Body of pancreas (tissue), 4 donors: ENCODE measurements at regions not wholly inside any gene's neighbourhood (a gene's known extent, or its start where the extent isn't known, plus 50 kb on each side); places are given as distances from the start of the nearest gene placed in this dataset.

Experiments used
- POLR2A ChIP-seq, 3 donors: fragments of 450-650 bp; IDR thresholded peaks; one replicate each; pipeline ENCODE4 v1.6.1; 2016; ENCODE audit warnings: antibody characterized with exemption in 3 of 3, mild to moderate bottlenecking in 2 of 3
- TF ChIP-seq, protein P1 (sequence below), 7 experiments: fragments of 450-650 bp in 4 of 7; fragments of 200-600 bp in 3 of 7; sonication (generic) in 3 of 7; IDR thresholded peaks; one replicate each; pipeline ENCODE4 v1.5.1; 2016 to 2019; ENCODE audit warnings: antibody characterized with exemption in 7 of 7

DNA sequence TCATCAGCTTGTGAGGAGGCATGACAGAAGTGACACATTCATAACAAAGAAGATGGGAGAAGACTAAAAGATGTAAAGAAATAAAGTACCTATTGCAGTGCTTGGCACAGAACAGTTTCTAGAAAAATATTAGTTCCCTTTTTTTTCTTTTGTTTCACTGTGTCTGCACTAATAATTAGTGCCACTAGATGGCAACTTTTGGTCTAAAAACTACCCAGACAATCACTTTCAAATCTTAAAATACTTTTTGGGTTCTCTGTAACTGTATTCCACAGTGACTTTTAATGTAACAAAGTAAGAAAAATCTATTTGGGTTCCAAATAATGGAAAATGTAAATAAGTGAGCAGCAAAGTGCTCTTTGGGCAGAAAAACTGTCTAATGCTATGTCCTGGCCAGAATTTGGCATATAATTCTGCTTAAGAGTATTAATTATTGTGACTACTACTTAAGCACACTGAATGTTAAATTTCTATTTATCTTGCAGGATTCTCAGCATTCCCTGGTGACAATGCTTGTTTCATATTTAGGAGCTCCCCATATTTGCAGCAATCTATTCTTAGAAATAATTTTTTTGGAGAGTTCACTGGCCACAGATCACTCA lies 134.8 kb upstream of the KIF5B start:
- TF ChIP-seq POLR2A (IDR thresholded peaks at IDR 0.05): no peak
- TF ChIP-seq, protein P1, sequence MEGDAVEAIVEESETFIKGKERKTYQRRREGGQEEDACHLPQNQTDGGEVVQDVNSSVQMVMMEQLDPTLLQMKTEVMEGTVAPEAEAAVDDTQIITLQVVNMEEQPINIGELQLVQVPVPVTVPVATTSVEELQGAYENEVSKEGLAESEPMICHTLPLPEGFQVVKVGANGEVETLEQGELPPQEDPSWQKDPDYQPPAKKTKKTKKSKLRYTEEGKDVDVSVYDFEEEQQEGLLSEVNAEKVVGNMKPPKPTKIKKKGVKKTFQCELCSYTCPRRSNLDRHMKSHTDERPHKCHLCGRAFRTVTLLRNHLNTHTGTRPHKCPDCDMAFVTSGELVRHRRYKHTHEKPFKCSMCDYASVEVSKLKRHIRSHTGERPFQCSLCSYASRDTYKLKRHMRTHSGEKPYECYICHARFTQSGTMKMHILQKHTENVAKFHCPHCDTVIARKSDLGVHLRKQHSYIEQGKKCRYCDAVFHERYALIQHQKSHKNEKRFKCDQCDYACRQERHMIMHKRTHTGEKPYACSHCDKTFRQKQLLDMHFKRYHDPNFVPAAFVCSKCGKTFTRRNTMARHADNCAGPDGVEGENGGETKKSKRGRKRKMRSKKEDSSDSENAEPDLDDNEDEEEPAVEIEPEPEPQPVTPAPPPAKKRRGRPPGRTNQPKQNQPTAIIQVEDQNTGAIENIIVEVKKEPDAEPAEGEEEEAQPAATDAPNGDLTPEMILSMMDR (IDR thresholded peaks at IDR 0.05): peak in 6 of 7 experiments; percentile 57 to 76 (median 69)
